PC-3 (cell line): ENCODE measurements at regions not wholly inside any gene's neighbourhood (a gene's known extent, or its start where the extent isn't known, plus 50 kb on each side); places are given as distances from the start of the nearest gene placed in this dataset.

ENCODE experiments used
- ATAC-seq: fragments of 200-7000 bp; cut with Tn5 transposase; 2 replicates; pipeline ENCODE4 v1.9.1; 2020; ENCODE audit warnings: mild to moderate bottlenecking, moderate library complexity
- BruUV-seq: library from RNA; stranded (reverse); fragments of 400-500 nt; replicated peaks from 2 replicates; lab custom pipeline; 2021; lab: Mats Ljungman, UMichigan
- CTCF ChIA-PET: fragments of 300-600 bp; sonication (Branson Sonifier 250); formaldehyde crosslinking; loops from one replicate; lab custom pipeline; 2022; ENCODE audit warnings: antibody characterized with exemption; lab: Charles Lee
- POLR2A ChIA-PET: fragments of 300-600 bp; sonication (Branson Sonifier 250); formaldehyde crosslinking; loops from one replicate; lab custom pipeline; 2022; ENCODE audit warnings: antibody characterized with exemption; ENCODE audit not compliant: unreplicated experiment; lab: Charles Lee
- DNase-seq: peaks from one replicate; pipeline ENCODE4 v3.0.0-alpha.2; 2015
- H2AFZ ChIP-seq: fragments of 300-600 bp; sonication (generic); 2 replicates; pipeline ENCODE4 v1.6.0; 2016; ENCODE audit warnings: antibody characterized with exemption, low read length
- H3F3A ChIP-seq: fragments of 300-600 bp; sonication (generic); one replicate; pipeline ENCODE4 v1.6.0; 2017; ENCODE audit warnings: antibody characterized with exemption, low read length, control low read depth, mild to moderate bottlenecking; ENCODE audit not compliant: unreplicated experiment
- H3K27ac ChIP-seq: fragments of 300-600 bp; sonication (generic); 2 replicates; pipeline ENCODE4 v1.5.1; 2016; ENCODE audit warnings: mild to moderate bottlenecking, low read length
- H3K27me3 ChIP-seq: fragments of 300-600 bp; sonication (generic); 2 replicates; pipeline ENCODE4 v1.6.1; 2016; ENCODE audit warnings: low read length, mixed read lengths
- H3K36me3 ChIP-seq: fragments of 300-600 bp; sonication (generic); 2 replicates; pipeline ENCODE4 v1.6.1; 2016; ENCODE audit warnings: low read depth, mixed run types, low read length, mixed read lengths
- H3K4me1 ChIP-seq: fragments of 300-600 bp; sonication (generic); 2 replicates; pipeline ENCODE4 v1.5.1; 2016; ENCODE audit warnings: low read length; ENCODE audit not compliant: insufficient read depth
- H3K4me2 ChIP-seq: fragments of 300-600 bp; sonication (generic); 2 replicates; pipeline ENCODE4 v1.6.0; 2016; ENCODE audit warnings: low read length
- H3K4me3 ChIP-seq: fragments of 300-600 bp; sonication (generic); 2 replicates; pipeline ENCODE4 v1.5.1; 2016; ENCODE audit warnings: mild to moderate bottlenecking, low read length, mixed read lengths
- H3K79me2 ChIP-seq: fragments of 300-600 bp; sonication (generic); 2 replicates; pipeline ENCODE4 v1.6.1; 2017; ENCODE audit warnings: low read length, mixed read lengths
- H3K9ac ChIP-seq: fragments of 300-600 bp; sonication (generic); 2 replicates; pipeline ENCODE4 v1.6.0; 2016; ENCODE audit warnings: mild to moderate bottlenecking, low read length
- H3K9me2 ChIP-seq: fragments of 300-600 bp; sonication (generic); replicated peaks from 2 replicates; pipeline ENCODE4 v1.6.1; 2016; ENCODE audit warnings: mixed run types, low read length, mixed read lengths
- H3K9me3 ChIP-seq: fragments of 300-600 bp; sonication (generic); 2 replicates; pipeline ENCODE4 v1.6.1; 2016; ENCODE audit warnings: low read length, mixed read lengths
- H4K20me1 ChIP-seq: fragments of 300-600 bp; sonication (generic); 2 replicates; pipeline ENCODE4 v1.6.1; 2016; ENCODE audit warnings: low read length, mixed read lengths
- EZH2 ChIP-seq: fragments of 300-600 bp; sonication (generic); IDR thresholded peaks from one replicate; pipeline ENCODE4 v1.6.1; 2017; ENCODE audit warnings: antibody characterized with exemption, mild to moderate bottlenecking, low read length; ENCODE audit not compliant: unreplicated experiment
- EZH2phosphoT487 ChIP-seq: fragments of 300-600 bp; sonication (generic); IDR thresholded peaks from 2 replicates; pipeline ENCODE4 v1.6.1; 2018; ENCODE audit warnings: mild to moderate bottlenecking, antibody characterized with exemption, low read length, borderline replicate concordance
- intact Hi-C: fragments of 100-400 bp; cut with micrococcal nuclease; formaldehyde crosslinking; loops from 2 replicates; pipeline ENCODE4 v1.9.0; 2023
- TF ChIP-seq, protein P1 (sequence below): fragments of 300-600 bp; sonication (generic); conservative IDR thresholded peaks from 2 replicates; pipeline ENCODE4 v1.5.1; 2017; ENCODE audit warnings: antibody characterized with exemption, low read depth, mild to moderate bottlenecking, low read length

DNA sequence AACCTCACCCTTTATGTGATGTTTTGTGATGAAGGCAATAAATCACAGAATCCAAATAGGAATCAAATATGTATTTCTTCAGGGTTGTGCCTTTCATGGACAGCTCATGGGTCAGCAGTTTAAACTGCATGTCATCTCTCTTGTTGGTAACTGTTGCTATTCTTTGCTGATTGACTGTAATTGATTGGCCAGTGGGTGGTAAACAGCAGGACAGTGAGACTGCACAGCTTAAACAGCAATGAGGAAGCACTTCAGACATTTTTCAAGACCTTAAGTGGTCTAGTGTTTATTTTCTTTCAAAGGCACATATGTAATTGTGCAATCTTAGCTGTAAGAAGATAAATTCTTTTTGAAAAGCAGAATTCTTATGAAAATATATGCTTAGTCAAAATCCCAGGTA, 260.5 kb downstream of the COX7C start:
- intact Hi-C loops, result no loop called here
- no peaks in the 10 kb centered on the region for H3K79me2 ChIP-seq
- H3K9ac ChIP-seq, result no peak overlapping the region
- no peaks in the 10 kb centered on the region for H3K9me3 ChIP-seq
- ChIA-PET POLR2A (interaction anchor here (0.6 kb wide), 1 partner anchor 1485 kb away, joined by 3 read pairs; no protein-coding TSS in a partner anchor), CTCF (no interaction called here)
- ATAC-seq, result no peak
- no peak overlapping the region for H3K4me3 ChIP-seq
- no peaks in the 10 kb centered on the region for H3K9me2 ChIP-seq
- no peaks in the 10 kb centered on the region for H3F3A ChIP-seq
- BruUV-seq, result no TSS peak
- no peak for TF ChIP-seq EZH2phosphoT487
- TF ChIP-seq EZH2, result no peak
- TF ChIP-seq, protein P1, sequence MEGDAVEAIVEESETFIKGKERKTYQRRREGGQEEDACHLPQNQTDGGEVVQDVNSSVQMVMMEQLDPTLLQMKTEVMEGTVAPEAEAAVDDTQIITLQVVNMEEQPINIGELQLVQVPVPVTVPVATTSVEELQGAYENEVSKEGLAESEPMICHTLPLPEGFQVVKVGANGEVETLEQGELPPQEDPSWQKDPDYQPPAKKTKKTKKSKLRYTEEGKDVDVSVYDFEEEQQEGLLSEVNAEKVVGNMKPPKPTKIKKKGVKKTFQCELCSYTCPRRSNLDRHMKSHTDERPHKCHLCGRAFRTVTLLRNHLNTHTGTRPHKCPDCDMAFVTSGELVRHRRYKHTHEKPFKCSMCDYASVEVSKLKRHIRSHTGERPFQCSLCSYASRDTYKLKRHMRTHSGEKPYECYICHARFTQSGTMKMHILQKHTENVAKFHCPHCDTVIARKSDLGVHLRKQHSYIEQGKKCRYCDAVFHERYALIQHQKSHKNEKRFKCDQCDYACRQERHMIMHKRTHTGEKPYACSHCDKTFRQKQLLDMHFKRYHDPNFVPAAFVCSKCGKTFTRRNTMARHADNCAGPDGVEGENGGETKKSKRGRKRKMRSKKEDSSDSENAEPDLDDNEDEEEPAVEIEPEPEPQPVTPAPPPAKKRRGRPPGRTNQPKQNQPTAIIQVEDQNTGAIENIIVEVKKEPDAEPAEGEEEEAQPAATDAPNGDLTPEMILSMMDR, result no peak
- no peaks in the 10 kb centered on the region for H3K36me3 ChIP-seq
- H3K4me2 ChIP-seq, result no peak overlapping the region
- no peaks in the 10 kb centered on the region for H3K27me3 ChIP-seq
- no peak overlapping the region for H2AFZ ChIP-seq
- no peak for DNase-seq
- peaks cover 13% of the 10 kb centered on the region; the same call in 1 of the 2 replicates for H3K4me1 ChIP-seq
- H4K20me1 ChIP-seq, result no peaks in the 10 kb centered on the region
- no peak overlapping the region for H3K27ac ChIP-seq

DNA sequence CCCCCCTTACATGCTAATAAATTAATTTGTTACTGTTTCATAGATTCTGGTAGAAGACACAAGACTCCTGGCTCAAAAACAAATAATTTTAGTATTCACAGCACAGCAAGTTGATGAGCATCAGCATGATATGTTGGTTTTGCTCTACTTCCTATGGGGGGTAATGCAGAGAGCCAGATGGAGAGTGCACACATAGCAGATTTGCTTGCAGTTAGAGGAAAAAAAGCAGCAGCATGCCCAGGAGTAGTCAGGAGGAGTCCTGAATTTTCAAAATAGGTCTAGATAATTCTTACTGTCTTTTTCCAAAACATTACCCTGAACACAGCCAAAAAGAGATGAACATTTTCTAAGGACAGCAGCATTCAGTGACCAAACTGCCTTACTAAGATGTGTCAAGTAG, 261.3 kb downstream of the COX7C start:
- Histone ChIP-seq H3K27me3 (no peaks in the 10 kb centered on the region), H3K4me3 (no peak overlapping the region), H3K27ac (no peak overlapping the region), H3F3A (no peaks in the 10 kb centered on the region), H3K9me2 (no peaks in the 10 kb centered on the region), H3K79me2 (no peaks in the 10 kb centered on the region), H3K9me3 (no peaks in the 10 kb centered on the region), H3K9ac (no peak overlapping the region), H4K20me1 (no peaks in the 10 kb centered on the region), H3K4me1 (peaks cover 13% of the 10 kb centered on the region; the same call in 1 of the 2 replicates), H3K4me2 (no peak overlapping the region), H2AFZ (no peak overlapping the region), H3K36me3 (no peaks in the 10 kb centered on the region)
- POLR2A ChIA-PET, result no interaction called here
- intact Hi-C loops, result no loop called here
- ATAC-seq, result no peak
- DNase-seq, result no peak
- CTCF ChIA-PET, result interaction anchor here (0.6 kb wide), 1 partner anchor 13 kb away, joined by 3 read pairs; no protein-coding TSS in a partner anchor
- no TSS peak for BruUV-seq
- TF ChIP-seq, protein P1, result no peak
- TF ChIP-seq EZH2phosphoT487 (no peak), EZH2 (no peak)

DNA sequence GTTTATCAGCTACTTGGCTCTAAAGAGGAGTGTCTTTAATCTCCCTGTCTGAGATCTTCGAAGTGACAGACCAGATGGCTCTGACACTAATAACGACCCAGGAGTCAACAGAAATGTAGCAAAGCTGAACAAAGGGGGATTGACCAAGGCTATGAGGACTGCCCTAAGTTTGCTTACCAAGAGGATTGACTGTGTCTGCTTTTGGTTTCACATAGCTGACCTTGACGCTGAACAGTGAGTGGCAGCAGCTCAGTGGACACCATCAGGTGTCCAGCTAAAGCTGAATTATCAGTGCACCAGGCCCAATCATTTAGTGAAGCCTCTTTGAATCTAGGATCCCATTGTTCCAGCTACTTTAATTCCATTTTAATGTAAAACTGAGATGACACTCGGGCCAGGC, 262.6 kb downstream of the COX7C start:
- DNase-seq (no peak), ATAC-seq (no peak)
- no TSS peak for BruUV-seq
- CTCF ChIA-PET, result interaction anchor here (0.6 to 1.6 kb wide), 8 partner anchors 29 to 576 kb away, joined by 3 to 66 read pairs (median 4); no protein-coding TSS in a partner anchor
- TF ChIP-seq, protein P1, result no peak
- TF ChIP-seq EZH2, result no peak
- H3F3A ChIP-seq, result no peaks in the 10 kb centered on the region
- no peak overlapping the region for H3K4me2 ChIP-seq
- no peak overlapping the region for H3K4me3 ChIP-seq
- no peaks in the 10 kb centered on the region for H3K9me3 ChIP-seq
- no peak overlapping the region for H2AFZ ChIP-seq
- POLR2A ChIA-PET, result interaction anchor here (0.6 kb wide), 1 partner anchor 23 kb away, joined by 3 read pairs; no protein-coding TSS in a partner anchor
- H4K20me1 ChIP-seq, result no peaks in the 10 kb centered on the region
- H3K4me1 ChIP-seq, result peaks cover 13% of the 10 kb centered on the region; the same call in 1 of the 2 replicates
- H3K9ac ChIP-seq, result no peak overlapping the region
- no peaks in the 10 kb centered on the region for H3K9me2 ChIP-seq
- H3K79me2 ChIP-seq, result no peaks in the 10 kb centered on the region
- H3K27me3 ChIP-seq, result no peaks in the 10 kb centered on the region
- intact Hi-C loops, result loop anchor here (1.0 to 5.0 kb wide), 2 partner anchors 133 to 313 kb away; no protein-coding TSS in a partner anchor
- H3K36me3 ChIP-seq, result no peaks in the 10 kb centered on the region
- H3K27ac ChIP-seq, result no peak overlapping the region
